ENCODE measurements at regions not wholly inside any gene's neighbourhood (a gene's known extent, or its start where the extent isn't known, plus 50 kb on each side); places are given as distances from the start of the nearest gene placed in this dataset.

GRCh38 chr5:96142786-96143434 lies 181.3 kb upstream of the ELL2 start:
- Mint-ChIP-seq H3K4me3 (no peak overlapping the region), H3K27ac (no peak overlapping the region), H3K27me3 (ENCODE audit: low read depth) (peaks cover 9% of the 10 kb centered on the region), H3K4me1 (ENCODE audit: low read depth) (peaks cover 3% of the 10 kb centered on the region), H3K36me3 (ENCODE audit: low read depth) (no peaks in the 10 kb centered on the region), H3K9me3 (no peaks in the 10 kb centered on the region)
- CTCF ChIA-PET: no interaction called here
- intact Hi-C loops (cut with micrococcal nuclease): no loop called here
- no peak for DNase-seq

GRCh38 chr5:96142184-96142781 lies 180.6 kb upstream of the ELL2 start:
- no peak for DNase-seq
- Mint-ChIP-seq H3K27ac (no peak overlapping the region), H3K4me1 (ENCODE audit: low read depth) (peaks cover 3% of the 10 kb centered on the region), H3K4me3 (no peak overlapping the region), H3K27me3 (ENCODE audit: low read depth) (peaks cover 10% of the 10 kb centered on the region), H3K36me3 (ENCODE audit: low read depth) (no peaks in the 10 kb centered on the region), H3K9me3 (no peaks in the 10 kb centered on the region)
- intact Hi-C loops (cut with micrococcal nuclease): no loop called here
- CTCF ChIA-PET: no interaction called here

GRCh38 chr5:96141749-96142148 lies 180.1 kb upstream of the ELL2 start:
- Mint-ChIP-seq H3K4me1 (ENCODE audit: low read depth) (peaks cover 2% of the 10 kb centered on the region), H3K27me3 (ENCODE audit: low read depth) (peaks cover 10% of the 10 kb centered on the region), H3K4me3 (no peak overlapping the region), H3K36me3 (ENCODE audit: low read depth) (no peaks in the 10 kb centered on the region), H3K27ac (no peak overlapping the region), H3K9me3 (no peaks in the 10 kb centered on the region)
- intact Hi-C loops (cut with micrococcal nuclease): no loop called here
- CTCF ChIA-PET: no interaction called here
- no peak for DNase-seq

GRCh38 chr5:96140496-96140895 lies 178.8 kb upstream of the ELL2 start:
- no peaks in the 10 kb centered on the region for H3K36me3 Mint-ChIP-seq (ENCODE audit: low read depth)
- CTCF ChIA-PET: no interaction called here
- DNase-seq: no peak
- intact Hi-C loops (cut with micrococcal nuclease): no loop called here
- no peaks in the 10 kb centered on the region for H3K9me3 Mint-ChIP-seq
- H3K4me1 Mint-ChIP-seq (ENCODE audit: low read depth): no peaks in the 10 kb centered on the region
- H3K27me3 Mint-ChIP-seq (ENCODE audit: low read depth): peaks cover 13% of the 10 kb centered on the region
- no peak overlapping the region for H3K4me3 Mint-ChIP-seq
- H3K27ac Mint-ChIP-seq: no peak overlapping the region

- intact Hi-C loops (cut with micrococcal nuclease): no loop called here
- Mint-ChIP-seq H3K4me1 (ENCODE audit: low read depth) (no peaks in the 10 kb centered on the region), H3K4me3 (no peak overlapping the region), H3K9me3 (no peaks in the 10 kb centered on the region), H3K36me3 (ENCODE audit: low read depth) (no peaks in the 10 kb centered on the region), H3K27ac (no peak overlapping the region), H3K27me3 (ENCODE audit: low read depth) (peaks cover 16% of the 10 kb centered on the region)
- no peak for DNase-seq
- CTCF ChIA-PET: no interaction called here
These were observed 178.4 kb upstream of the ELL2 start for GRCh38 chr5:96140084-96140483.

- no peaks in the 10 kb centered on the region for H3K9me3 Mint-ChIP-seq
- DNase-seq: no peak
- H3K36me3 Mint-ChIP-seq (ENCODE audit: low read depth): no peaks in the 10 kb centered on the region
- H3K4me1 Mint-ChIP-seq (ENCODE audit: low read depth): no peaks in the 10 kb centered on the region
- CTCF ChIA-PET: interaction anchor here (1.0 kb wide), 1 partner anchor 201 kb away, joined by 3 read pairs; no protein-coding TSS in a partner anchor
- no peak overlapping the region for H3K4me3 Mint-ChIP-seq
- intact Hi-C loops (cut with micrococcal nuclease): no loop called here
- peaks cover 11% of the 10 kb centered on the region for H3K27me3 Mint-ChIP-seq (ENCODE audit: low read depth)
- H3K27ac Mint-ChIP-seq: no peak overlapping the region
These were observed 173.2 kb upstream of the ELL2 start for GRCh38 chr5:96134886-96135285.

- Mint-ChIP-seq H3K4me1 (ENCODE audit: low read depth) (no peaks in the 10 kb centered on the region), H3K9me3 (no peaks in the 10 kb centered on the region), H3K4me3 (no peak overlapping the region), H3K27me3 (ENCODE audit: low read depth) (peaks cover 10% of the 10 kb centered on the region), H3K27ac (no peak overlapping the region), H3K36me3 (ENCODE audit: low read depth) (no peaks in the 10 kb centered on the region)
- no peak for DNase-seq
- CTCF ChIA-PET: no interaction called here
- intact Hi-C loops (cut with micrococcal nuclease): no loop called here
These were observed 171.9 kb upstream of the ELL2 start for GRCh38 chr5:96133341-96134079.

GRCh38 chr5:96129276-96129675 lies 167.6 kb upstream of the ELL2 start:
- Mint-ChIP-seq H3K4me1 (ENCODE audit: low read depth) (no peaks in the 10 kb centered on the region), H3K36me3 (ENCODE audit: low read depth) (no peaks in the 10 kb centered on the region), H3K27ac (no peak overlapping the region), H3K27me3 (ENCODE audit: low read depth) (peaks cover 11% of the 10 kb centered on the region), H3K4me3 (no peak overlapping the region), H3K9me3 (no peaks in the 10 kb centered on the region)
- no peak for DNase-seq
- CTCF ChIA-PET: interaction anchor here (0.8 kb wide), 1 partner anchor 9 kb away, joined by 3 read pairs; no protein-coding TSS in a partner anchor
- intact Hi-C loops (cut with micrococcal nuclease): no loop called here

GRCh38 chr5:96128204-96128864 lies 166.7 kb upstream of the ELL2 start:
- CTCF ChIA-PET: interaction anchor here (0.8 to 1.0 kb wide), 2 partner anchors 10 to 208 kb away, joined by 3 read pairs; no protein-coding TSS in a partner anchor
- Mint-ChIP-seq H3K4me1 (ENCODE audit: low read depth) (no peaks in the 10 kb centered on the region), H3K27ac (no peak overlapping the region), H3K27me3 (ENCODE audit: low read depth) (peaks cover 13% of the 10 kb centered on the region), H3K36me3 (ENCODE audit: low read depth) (no peaks in the 10 kb centered on the region), H3K9me3 (no peaks in the 10 kb centered on the region), H3K4me3 (no peak overlapping the region)
- no peak for DNase-seq
- intact Hi-C loops (cut with micrococcal nuclease): no loop called here

GRCh38 chr5:96127538-96127937 lies 165.9 kb upstream of the ELL2 start:
- CTCF ChIA-PET: no interaction called here
- H3K9me3 Mint-ChIP-seq: no peaks in the 10 kb centered on the region
- no peaks in the 10 kb centered on the region for H3K36me3 Mint-ChIP-seq (ENCODE audit: low read depth)
- H3K27ac Mint-ChIP-seq: no peak overlapping the region
- intact Hi-C loops (cut with micrococcal nuclease): no loop called here
- H3K4me3 Mint-ChIP-seq: no peak overlapping the region
- no peaks in the 10 kb centered on the region for H3K4me1 Mint-ChIP-seq (ENCODE audit: low read depth)
- DNase-seq: no peak
- peaks cover 11% of the 10 kb centered on the region for H3K27me3 Mint-ChIP-seq (ENCODE audit: low read depth)

- no peak overlapping the region for H3K4me3 Mint-ChIP-seq
- no peaks in the 10 kb centered on the region for H3K4me1 Mint-ChIP-seq (ENCODE audit: low read depth)
- no peak overlapping the region for H3K27ac Mint-ChIP-seq
- no peak for DNase-seq
- CTCF ChIA-PET: interaction anchor here (0.5 kb wide), 1 partner anchor 34 kb away, joined by 3 read pairs; no protein-coding TSS in a partner anchor
- H3K36me3 Mint-ChIP-seq (ENCODE audit: low read depth): no peaks in the 10 kb centered on the region
- no peaks in the 10 kb centered on the region for H3K9me3 Mint-ChIP-seq
- H3K27me3 Mint-ChIP-seq (ENCODE audit: low read depth): peaks cover 15% of the 10 kb centered on the region
- intact Hi-C loops (cut with micrococcal nuclease): no loop called here
These were observed 163.7 kb upstream of the ELL2 start for GRCh38 chr5:96125231-96125891.

- Mint-ChIP-seq H3K9me3 (no peaks in the 10 kb centered on the region), H3K4me1 (ENCODE audit: low read depth) (no peaks in the 10 kb centered on the region), H3K27me3 (ENCODE audit: low read depth) (peaks cover 15% of the 10 kb centered on the region), H3K27ac (no peak overlapping the region), H3K4me3 (no peak overlapping the region), H3K36me3 (ENCODE audit: low read depth) (no peaks in the 10 kb centered on the region)
- CTCF ChIA-PET: no interaction called here
- DNase-seq: no peak
- intact Hi-C loops (cut with micrococcal nuclease): no loop called here
These were observed 162.9 kb upstream of the ELL2 start for GRCh38 chr5:96124589-96124988.
